GM18511 (cell line): ENCODE measurements at regions not wholly inside any gene's neighbourhood (a gene's known extent, or its start where the extent isn't known, plus 50 kb on each side); places are given as distances from the start of the nearest gene placed in this dataset.
"Not testable (repeated sequence)": the region's sequence is repeated elsewhere in the genome, so short reads cannot be mapped to it uniquely, and the experiment has no call there.

ENCODE experiments used
- ATAC-seq: cut with Tn5 transposase; IDR thresholded peaks from one replicate; pipeline ENCODE4 v1.9.1; 2021; ENCODE audit warnings: mild to moderate bottlenecking, moderate library complexity; ENCODE audit not compliant: unreplicated experiment

GRCh38 chr7:83882551-83882950 lies 233.6 kb upstream of the SEMA3E start:
- no peak for ATAC-seq

GRCh38 chr7:83879063-83879462 lies 230.1 kb upstream of the SEMA3E start:
- ATAC-seq = no peak

GRCh38 chr7:83878614-83879013 lies 229.7 kb upstream of the SEMA3E start:
- no peak for ATAC-seq

GRCh38 chr7:83876593-83876992 lies 227.7 kb upstream of the SEMA3E start:
- no peak for ATAC-seq

GRCh38 chr7:83873459-83873858 lies 224.5 kb upstream of the SEMA3E start:
- no peak for ATAC-seq

- no peak for ATAC-seq
Observed at GRCh38 chr7:83872501-83872900, 223.6 kb upstream of the SEMA3E start.

GRCh38 chr7:83870515-83870914 lies 221.6 kb upstream of the SEMA3E start:
- no peak for ATAC-seq

GRCh38 chr7:83866582-83866981 lies 217.6 kb upstream of the SEMA3E start:
- ATAC-seq = no peak

- no peak for ATAC-seq
Observed at GRCh38 chr7:83864551-83864950, 215.6 kb upstream of the SEMA3E start.

GRCh38 chr7:83863906-83864305 lies 215.0 kb upstream of the SEMA3E start:
- no peak for ATAC-seq

GRCh38 chr7:83861876-83862275 lies 212.9 kb upstream of the SEMA3E start:
- no peak for ATAC-seq

GRCh38 chr7:83859827-83860226 lies 210.9 kb upstream of the SEMA3E start:
- ATAC-seq = no peak

GRCh38 chr7:83857691-83858090 lies 208.8 kb upstream of the SEMA3E start:
- no peak for ATAC-seq

- no peak for ATAC-seq
Observed at GRCh38 chr7:83856094-83856493, 207.2 kb upstream of the SEMA3E start.

GRCh38 chr7:83852136-83852535 lies 203.2 kb upstream of the SEMA3E start:
- ATAC-seq = no peak

GRCh38 chr7:83851551-83851950 lies 202.6 kb upstream of the SEMA3E start:
- ATAC-seq = no peak

- ATAC-seq = no peak
Observed at GRCh38 chr7:83850941-83851340, 202.0 kb upstream of the SEMA3E start.

- no peak for ATAC-seq
Observed at GRCh38 chr7:83850125-83850524, 201.2 kb upstream of the SEMA3E start.

GRCh38 chr7:83849131-83849530 lies 200.2 kb upstream of the SEMA3E start:
- no peak for ATAC-seq

GRCh38 chr7:83842894-83843293 lies 194.0 kb upstream of the SEMA3E start:
- ATAC-seq = no peak

GRCh38 chr7:83837683-83838082 lies 188.7 kb upstream of the SEMA3E start:
- peak; percentile 49 for ATAC-seq

- no peak for ATAC-seq
Observed at GRCh38 chr7:83836028-83836427, 187.1 kb upstream of the SEMA3E start.

- no peak for ATAC-seq
Observed at GRCh38 chr7:83835424-83835823, 186.5 kb upstream of the SEMA3E start.

GRCh38 chr7:83833721-83834120 lies 184.8 kb upstream of the SEMA3E start:
- not testable (repeated sequence) for ATAC-seq
